HCT116 (cell line): ENCODE measurements at regions not wholly inside any gene's neighbourhood (a gene's known extent, or its start where the extent isn't known, plus 50 kb on each side); places are given as distances from the start of the nearest gene placed in this dataset.

Experiments used
- ATAC-seq: fragments of 200-7000 bp; cut with Tn5 transposase; 2 replicates; pipeline ENCODE4 v1.9.1; 2020; ENCODE audit warnings: mild to moderate bottlenecking, moderate library complexity
- BruUV-seq: library from RNA; stranded (reverse); fragments of 400-500 nt; replicated peaks from 2 replicates; lab custom pipeline; 2021; lab: Mats Ljungman, UMichigan
- CTCF ChIA-PET: fragments of 300-600 bp; sonication (Branson Sonifier 250); formaldehyde crosslinking; loops from one replicate; lab custom pipeline; 2021; ENCODE audit warnings: antibody characterized with exemption; lab: Charles Lee
- POLR2A ChIA-PET: fragments of 300-600, 350-600 bp; sonication (Branson Sonifier 250); formaldehyde crosslinking; loops from one replicate; lab custom pipeline; 2021; ENCODE audit warnings: antibody characterized with exemption; lab: Charles Lee
- RAD21 ChIA-PET, 2 experiments: fragments of 300-600 bp; sonication (Branson Sonifier 250); formaldehyde crosslinking; loops; one replicate each; lab custom pipeline; 2023; ENCODE audit warnings: low total read pairs in 2 of 2; ENCODE audit not compliant: uncharacterized antibody in 2 of 2, unreplicated experiment in 2 of 2, low non-redundant PET in 1 of 2; lab: Charles Lee
- DNase-seq: peaks from one replicate; pipeline ENCODE4 v3.0.0-alpha.2; 2010; ENCODE audit warnings: low read depth, low spot score
- H2AFZ ChIP-seq: fragments of 200-600 bp; shearing (Covaris generic), sonication (generic); 2 replicates; pipeline ENCODE4 v1.6.1; 2017; ENCODE audit warnings: low read depth, mixed run types, mixed read lengths, antibody characterized with exemption, low read length; ENCODE audit not compliant: poor library complexity, severe bottlenecking
- H3K27ac ChIP-seq: 2 replicates; pipeline ENCODE4 v1.5.1; 2012; ENCODE audit warnings: low read depth, low read length
- H3K27me3 ChIP-seq: fragments of 200-600 bp; sonication (generic); 2 replicates; pipeline ENCODE4 v1.6.1; 2016; ENCODE audit warnings: mixed run types, low read length, mixed read lengths; ENCODE audit not compliant: insufficient read depth
- H3K36me3 ChIP-seq, 2 experiments: fragments of 200-500 bp in 1 of 2; fragments of 200-600 bp in 1 of 2; sonication (Bioruptor generic) in 1 of 2; sonication (generic) in 1 of 2; 2 replicates each; pipeline versions ENCODE4 v1.5.1 to v1.6.1; 2014 to 2016; ENCODE audit warnings: low read length in 2 of 2, inconsistent platforms in 1 of 2, mixed read lengths in 1 of 2, mixed run types in 1 of 2; ENCODE audit not compliant: insufficient read depth in 2 of 2, control insufficient read depth in 1 of 2
- H3K4me1 ChIP-seq, 2 experiments: fragments of 200-600 bp in 1 of 2; sonication (generic) in 1 of 2; 2 replicates each; pipeline versions ENCODE4 v1.5.1 to v1.6.1; 2012 to 2017; ENCODE audit warnings: low read length in 2 of 2, inconsistent platforms in 1 of 2, mild to moderate bottlenecking in 1 of 2, mixed read lengths in 1 of 2, mixed run types in 1 of 2, moderate library complexity in 1 of 2; ENCODE audit not compliant: insufficient read depth in 2 of 2, control insufficient read depth in 1 of 2
- H3K4me2 ChIP-seq: fragments of 200-600 bp; sonication (generic); 2 replicates; pipeline ENCODE4 v1.6.1; 2017; ENCODE audit warnings: mixed run types, low read length, mixed read lengths
- H3K4me3 ChIP-seq, 2 experiments: fragments of 200-600 bp in 1 of 2; sonication (generic) in 1 of 2; replicated peaks in 1 of 2; 2 replicates each; pipeline ENCODE4 v1.5.1; 2011 to 2016; ENCODE audit warnings: low read length in 2 of 2, control low read depth in 1 of 2, low read depth in 1 of 2, mild to moderate bottlenecking in 1 of 2, mixed read lengths in 1 of 2, mixed run types in 1 of 2
- H3K79me2 ChIP-seq: fragments of 200-600 bp; sonication (generic); 2 replicates; pipeline ENCODE4 v1.6.1; 2017; ENCODE audit warnings: mild to moderate bottlenecking, mixed run types, low read length, moderate library complexity, mixed read lengths; ENCODE audit not compliant: insufficient read depth
- H3K9ac ChIP-seq: fragments of 200-600 bp; sonication (generic); 2 replicates; pipeline ENCODE4 v1.6.1; 2016; ENCODE audit warnings: low read length, mixed read lengths
- H3K9me2 ChIP-seq: fragments of 200-600 bp; sonication (generic), shearing (Covaris generic); 2 replicates; pipeline ENCODE4 v1.6.1; 2017; ENCODE audit warnings: mixed run types, mild to moderate bottlenecking, moderate library complexity; ENCODE audit not compliant: insufficient read depth
- H3K9me3 ChIP-seq, 2 experiments: fragments of 200-500 bp in 1 of 2; fragments of 200-600 bp in 1 of 2; sonication (Bioruptor generic) in 1 of 2; sonication (generic) in 1 of 2; 2 replicates each; pipeline ENCODE4 v1.6.1; 2014 to 2017; ENCODE audit warnings: low read length in 2 of 2, mixed read lengths in 2 of 2, inconsistent platforms in 1 of 2, low read depth in 1 of 2, mild to moderate bottlenecking in 1 of 2, mixed run types in 1 of 2, moderate library complexity in 1 of 2; ENCODE audit not compliant: control insufficient read depth in 1 of 2, insufficient read depth in 1 of 2
- H4K20me1 ChIP-seq: fragments of 200-600 bp; sonication (generic), shearing (Covaris generic); 2 replicates; pipeline ENCODE4 v1.6.1; 2017; ENCODE audit warnings: mixed run types, mild to moderate bottlenecking, moderate library complexity; ENCODE audit not compliant: insufficient read depth
- ATF3 ChIP-seq: IDR thresholded peaks from 2 replicates; pipeline ENCODE4 v1.6.1; 2012
- CEBPB ChIP-seq: IDR thresholded peaks from 2 replicates; pipeline ENCODE4 v1.6.1; 2012; ENCODE audit warnings: low read depth
- CTCF ChIP-seq, 3 experiments: fragments of 200-600 bp in 1 of 3; sonication (generic) in 1 of 3; IDR thresholded peaks in 2 of 3; conservative IDR thresholded peaks in 1 of 3; 2 replicates each; pipeline ENCODE4 v1.5.1; 2012 to 2017; ENCODE audit warnings: low read depth in 2 of 3, low read length in 2 of 3, antibody characterized with exemption in 1 of 3, borderline replicate concordance in 1 of 3, control low read depth in 1 of 3, mild to moderate bottlenecking in 1 of 3, mixed read lengths in 1 of 3, mixed run types in 1 of 3, moderate library complexity in 1 of 3; ENCODE audit not compliant: insufficient read depth in 1 of 3
- EGR1 ChIP-seq: IDR thresholded peaks from 2 replicates; pipeline ENCODE4 v1.6.1; 2012; ENCODE audit warnings: low read depth
- EZH2 ChIP-seq: fragments of 200-600 bp; sonication (generic); IDR thresholded peaks from 2 replicates; pipeline ENCODE4 v1.6.1; 2017; ENCODE audit warnings: antibody characterized with exemption, mixed run types
- EZH2phosphoT487 ChIP-seq: fragments of 200-600 bp; IDR thresholded peaks from 2 replicates; pipeline ENCODE4 v1.6.1; 2018; ENCODE audit warnings: antibody characterized with exemption, borderline replicate concordance
- FOSL1 ChIP-seq: IDR thresholded peaks from 2 replicates; pipeline ENCODE4 v1.6.1; 2012; ENCODE audit warnings: low read depth
- MAX ChIP-seq: IDR thresholded peaks from 2 replicates; pipeline ENCODE4 v1.6.1; 2012
- POLR2A ChIP-seq: IDR thresholded peaks from 2 replicates; pipeline ENCODE4 v1.7.0; 2011; ENCODE audit warnings: borderline replicate concordance; ENCODE audit not compliant: insufficient read depth, insufficient read length; ENCODE audit errors: extremely low read depth
- POLR2AphosphoS5 ChIP-seq: IDR thresholded peaks from 2 replicates; pipeline ENCODE4 v1.6.1; 2011; ENCODE audit warnings: mild to moderate bottlenecking, low read depth, low read length, moderate library complexity
- RAD21 ChIP-seq: IDR thresholded peaks from 2 replicates; pipeline ENCODE4 v1.6.1; 2012; ENCODE audit warnings: low read depth, mild to moderate bottlenecking
- REST ChIP-seq: IDR thresholded peaks from 2 replicates; pipeline ENCODE4 v1.6.1; 2012; ENCODE audit warnings: low read depth
- SIN3A ChIP-seq: IDR thresholded peaks from 2 replicates; pipeline ENCODE4 v1.6.1; 2012; ENCODE audit warnings: low read depth
- SP1 ChIP-seq: IDR thresholded peaks from 2 replicates; pipeline ENCODE4 v1.6.1; 2012; ENCODE audit warnings: low read depth
- YY1 ChIP-seq: IDR thresholded peaks from 2 replicates; pipeline ENCODE4 v1.6.1; 2011; ENCODE audit warnings: low read length, low read depth, moderate library complexity, mild to moderate bottlenecking; ENCODE audit not compliant: insufficient replicate concordance; ENCODE audit errors: extremely low read depth
- ZBTB33 ChIP-seq: IDR thresholded peaks from 2 replicates; pipeline ENCODE4 v1.6.1; 2011; ENCODE audit warnings: mild to moderate bottlenecking, low read length, moderate library complexity; ENCODE audit not compliant: insufficient replicate concordance; ENCODE audit errors: extremely low read depth
- ZFX ChIP-seq: fragments of 450-650 bp; IDR thresholded peaks from 2 replicates; pipeline ENCODE4 v1.6.1; 2017
- ZNF274 ChIP-seq: fragments of 200-500 bp; sonication (Bioruptor generic); IDR thresholded peaks from 2 replicates; pipeline ENCODE4 v1.6.1; 2014; ENCODE audit warnings: mild to moderate bottlenecking, low read depth, low read length, inconsistent platforms
- intact Hi-C: fragments of 100-400 bp; cut with micrococcal nuclease; formaldehyde crosslinking; loops from 2 replicates; pipeline ENCODE4 v1.10.0; 2022

GRCh38 chr5:31023105-31023504 is 170.4 kb upstream of the CDH6 start:
- no peaks in the 10 kb centered on the region for H3K9me2 ChIP-seq
- H3K27ac ChIP-seq = no peak overlapping the region
- H2AFZ ChIP-seq = no peak overlapping the region
- no TSS peak for BruUV-seq
- TF ChIP-seq SP1 (no peak), EZH2phosphoT487 (no peak), YY1 (no peak), CTCF (IDR thresholded peaks at IDR 0.05 in 2 of 3, conservative IDR thresholded peaks at IDR 0.05 in 1 of 3; ENCODE audit: borderline replicate concordance in 1 of 3, insufficient read depth in 1 of 3, low read depth in 2 of 3, low read length in 2 of 3) (no peak), ATF3 (no peak), FOSL1 (no peak), ZFX (no peak), EZH2 (no peak), POLR2AphosphoS5 (no peak), ZNF274 (no peak), RAD21 (no peak), MAX (no peak), EGR1 (no peak), CEBPB (no peak), POLR2A (no peak), ZBTB33 (no peak), REST (no peak), SIN3A (no peak)
- TF ChIP-seq, all 23 proteins: peak for 0
- Histone ChIP-seq H4K20me1 (no peaks in the 10 kb centered on the region), H3K4me2 (no peak overlapping the region), H3K9ac (no peak overlapping the region), H3K27me3 (no peaks in the 10 kb centered on the region), H3K4me1 (no peaks in the 10 kb centered on the region), H3K4me3 (no peak overlapping the region), H3K36me3 (no peaks in the 10 kb centered on the region), H3K79me2 (no peaks in the 10 kb centered on the region), H3K9me3 (peaks cover 0 to 10% of the 10 kb centered on the region in 2 experiments; a peak in 2 of 4 replicates)
- ChIA-PET RAD21 (no interaction called here), POLR2A (no interaction called here), CTCF (no interaction called here)
- no peak for DNase-seq
- ATAC-seq = no peak
- intact Hi-C loops = no loop called here
